ENCODE measurements at regions not wholly inside any gene's neighbourhood (a gene's known extent, or its start where the extent isn't known, plus 50 kb on each side); places are given as distances from the start of the nearest gene placed in this dataset.

GRCh38 chr15:38817427-38818156 is 253.0 kb upstream of the RASGRP1 start (continued):
- TF ChIP-seq ZBTB25 (CRISPR knock-in tag; IDR thresholded peaks at IDR 0.05) (0 out of 2 replicates have a peak, but pooled peaks have one; percentile 35), HHEX (CRISPR knock-in tag; IDR thresholded peaks at IDR 0.05) (no peak), RELA (CRISPR knock-in tag; IDR thresholded peaks at IDR 0.05) (no peak), TBX3 (IDR thresholded peaks at IDR 0.05; ENCODE audit: borderline replicate concordance) (peak; percentile 79; the same call in 1 of the 2 replicates), SMC3 (IDR thresholded peaks at IDR 0.05; ENCODE audit: low read length) (peak; percentile 68), KDM2A (CRISPR knock-in tag; IDR thresholded peaks at IDR 0.05; ENCODE audit: borderline replicate concordance, low read depth) (peak; percentile 50; the same call in 1 of the 2 replicates), TBX2 (CRISPR knock-in tag; IDR thresholded peaks at IDR 0.05; ENCODE audit: borderline replicate concordance) (peak; percentile 66), SALL1 (CRISPR knock-in tag; IDR thresholded peaks at IDR 0.05) (peak; percentile 42; the same call in 1 of the 2 replicates), NFATC3 (CRISPR knock-in tag; IDR thresholded peaks at IDR 0.05) (no peak), GFI1 (CRISPR knock-in tag; IDR thresholded peaks at IDR 0.05; ENCODE audit: borderline replicate concordance) (no peak), TEAD3 (CRISPR knock-in tag; optimal IDR thresholded peaks at IDR 0.05; ENCODE audit: borderline replicate concordance) (peak; percentile 54)

GRCh38 chr15:38818157-38818790 is 253.7 kb upstream of the RASGRP1 start:
- Histone ChIP-seq H3K4me1 (ENCODE audit: insufficient read depth, low read length) (no peaks in the 10 kb centered on the region), H3K9me3 (ENCODE audit: low read length) (no peaks in the 10 kb centered on the region), H3K27ac (ENCODE audit: extremely low read length, insufficient read depth, low read length) (no peak overlapping the region), H3K36me3 (replicated peaks in 1 of 2; ENCODE audit: control insufficient read depth in 1 of 2, insufficient read depth in 2 of 2, low read length in 2 of 2) (no peaks in the 10 kb centered on the region), H3K4me2 (ENCODE audit: low read depth, low read length) (no peak overlapping the region), H2AFZ (ENCODE audit: low read length) (no peak overlapping the region), H3K79me2 (ENCODE audit: insufficient read depth, low read length) (no peaks in the 10 kb centered on the region), H3K9ac (ENCODE audit: insufficient read depth, low read depth, low read length) (no peak overlapping the region), H4K20me1 (ENCODE audit: insufficient read depth, low read length) (no peaks in the 10 kb centered on the region), H3K4me3 (replicated peaks in 1 of 3; ENCODE audit: insufficient read depth in 1 of 3, low read depth in 2 of 3, low read length in 3 of 3) (no peak overlapping the region), H3K27me3 (ENCODE audit: control insufficient read depth in 1 of 2, insufficient read depth in 2 of 2, low read length in 2 of 2) (peaks cover 0 to 5% of the 10 kb centered on the region in 2 experiments; a peak in 1 of 5 replicates)
- intact Hi-C loops (cut with micrococcal nuclease; ENCODE audit: unreplicated experiment) (loop anchor here (5.0 kb wide), 1 partner anchor 354 kb away; no protein-coding TSS in a partner anchor), in situ Hi-C loops (cut with HindIII; ENCODE audit: extremely low pct_ligation_motif_present, low pct_unique_long_range_greater_than_20kb) (loop anchor here (10.0 kb wide), 1 partner anchor 767 kb away; the partner anchor contains the start of gene THBS1)
- ChIA-PET POLR2A (no interaction called here), CTCF (ENCODE audit: low intra/inter-chr PET ratio, low total read pairs) (interaction anchor here (1.0 to 2.6 kb wide), 5 partner anchors 35 to 939 kb away, joined by 3 to 16 read pairs (median 6); partner anchors contain the start of gene THBS1)
- DNase-seq (ENCODE audit: low spot score), result no peak
- no TSS peak for BruUV-seq (replicated peaks)
- FAIRE-seq, result no peak
- ATAC-seq, result no peak
- 10% methylated on average over 1 of the region's 9 CpGs for WGBS (ENCODE audit: low lambda C conversion rate)
- no peak for TF ChIP-seq ZNF513 (CRISPR knock-in tag; conservative IDR thresholded peaks at IDR 0.05)
- TF ChIP-seq KLF13 (CRISPR knock-in tag; IDR thresholded peaks at IDR 0.05), result no peak
- no peak for TF ChIP-seq RELA (CRISPR knock-in tag; IDR thresholded peaks at IDR 0.05)
- TF ChIP-seq ADNP (CRISPR knock-in tag; IDR thresholded peaks at IDR 0.05), result no peak
- no peak for TF ChIP-seq ZNF205 (CRISPR knock-in tag; IDR thresholded peaks at IDR 0.05)
- TF ChIP-seq STAT5B (CRISPR knock-in tag; IDR thresholded peaks at IDR 0.05), result no peak
- no peak for TF ChIP-seq ZNF83 (CRISPR knock-in tag; IDR thresholded peaks at IDR 0.05; ENCODE audit: borderline replicate concordance)
- TF ChIP-seq ZKSCAN5 (CRISPR knock-in tag; IDR thresholded peaks at IDR 0.05), result no peak
- no peak for TF ChIP-seq YEATS4 (CRISPR knock-in tag; IDR thresholded peaks at IDR 0.05; ENCODE audit: borderline replicate concordance)
- TF ChIP-seq MBNL3 (CRISPR knock-in tag; conservative IDR thresholded peaks at IDR 0.05), result no peak
- no peak for TF ChIP-seq TBX2 (CRISPR knock-in tag; IDR thresholded peaks at IDR 0.05; ENCODE audit: borderline replicate concordance)
- no peak for TF ChIP-seq NR1H2 (CRISPR knock-in tag; IDR thresholded peaks at IDR 0.05; ENCODE audit: borderline replicate concordance, low read depth)
- no peak for TF ChIP-seq KLF12 (CRISPR knock-in tag; IDR thresholded peaks at IDR 0.05; ENCODE audit: borderline replicate concordance)
